HS-27A (cell line): ENCODE measurements at regions not wholly inside any gene's neighbourhood (a gene's known extent, or its start where the extent isn't known, plus 50 kb on each side); places are given as distances from the start of the nearest gene placed in this dataset.
"Not testable (repeated sequence)": the region's sequence is repeated elsewhere in the genome, so short reads cannot be mapped to it uniquely, and the experiment has no call there.

Experiments used
- DNase-seq: peaks from one replicate; pipeline ENCODE4 v3.0.0-alpha.2; 2012; ENCODE audit warnings: low read depth, missing footprints

GRCh38 chr17:71484546-71484945 lies 636.3 kb upstream of the SOX9 start:
- no peak for DNase-seq

GRCh38 chr17:71485426-71485825 lies 635.4 kb upstream of the SOX9 start:
- DNase-seq = no peak

- no peak for DNase-seq
Observed at GRCh38 chr17:71486261-71486660, 634.6 kb upstream of the SOX9 start.

GRCh38 chr17:71488851-71489250 lies 632.0 kb upstream of the SOX9 start:
- no peak for DNase-seq

- no peak for DNase-seq
Observed at GRCh38 chr17:71494062-71494855, 626.6 kb upstream of the SOX9 start.

GRCh38 chr17:71495420-71495819 lies 625.4 kb upstream of the SOX9 start:
- no peak for DNase-seq

- DNase-seq = no peak
Observed at GRCh38 chr17:71496552-71496951, 624.3 kb upstream of the SOX9 start.

GRCh38 chr17:71500761-71501555 lies 619.9 kb upstream of the SOX9 start:
- DNase-seq = no peak

GRCh38 chr17:71501711-71502110 lies 619.1 kb upstream of the SOX9 start:
- no peak for DNase-seq

GRCh38 chr17:71502443-71502842 lies 618.4 kb upstream of the SOX9 start:
- no peak for DNase-seq

- no peak for DNase-seq
Observed at GRCh38 chr17:71503710-71504465, 616.9 kb upstream of the SOX9 start.

GRCh38 chr17:71505200-71505599 lies 615.6 kb upstream of the SOX9 start:
- DNase-seq = no peak

- no peak for DNase-seq
Observed at GRCh38 chr17:71505981-71506380, 614.8 kb upstream of the SOX9 start.

- no peak for DNase-seq
Observed at GRCh38 chr17:71511266-71511995, 609.4 kb upstream of the SOX9 start.

GRCh38 chr17:71513725-71514124 lies 607.1 kb upstream of the SOX9 start:
- not testable (repeated sequence) for DNase-seq

- no peak for DNase-seq
Observed at GRCh38 chr17:71516149-71516548, 604.7 kb upstream of the SOX9 start.

GRCh38 chr17:71519285-71519684 lies 601.5 kb upstream of the SOX9 start:
- no peak for DNase-seq

GRCh38 chr17:71521724-71522123 lies 599.1 kb upstream of the SOX9 start:
- no peak for DNase-seq

GRCh38 chr17:71522383-71522782 lies 598.4 kb upstream of the SOX9 start:
- no peak for DNase-seq

GRCh38 chr17:71527311-71527710 lies 593.5 kb upstream of the SOX9 start:
- DNase-seq = no peak

- DNase-seq = no peak
Observed at GRCh38 chr17:71528210-71528609, 592.6 kb upstream of the SOX9 start.

- DNase-seq = no peak
Observed at GRCh38 chr17:71530248-71530647, 590.6 kb upstream of the SOX9 start.
